HG03175 (cell line): ENCODE measurements at regions not wholly inside any gene's neighbourhood (a gene's known extent, or its start where the extent isn't known, plus 50 kb on each side); places are given as distances from the start of the nearest gene placed in this dataset.

Experiments
- ATAC-seq: cut with Tn5 transposase; IDR thresholded peaks from one replicate; pipeline ENCODE4 v1.9.1; 2021; ENCODE audit warnings: mild to moderate bottlenecking, moderate library complexity; ENCODE audit not compliant: unreplicated experiment

DNA sequence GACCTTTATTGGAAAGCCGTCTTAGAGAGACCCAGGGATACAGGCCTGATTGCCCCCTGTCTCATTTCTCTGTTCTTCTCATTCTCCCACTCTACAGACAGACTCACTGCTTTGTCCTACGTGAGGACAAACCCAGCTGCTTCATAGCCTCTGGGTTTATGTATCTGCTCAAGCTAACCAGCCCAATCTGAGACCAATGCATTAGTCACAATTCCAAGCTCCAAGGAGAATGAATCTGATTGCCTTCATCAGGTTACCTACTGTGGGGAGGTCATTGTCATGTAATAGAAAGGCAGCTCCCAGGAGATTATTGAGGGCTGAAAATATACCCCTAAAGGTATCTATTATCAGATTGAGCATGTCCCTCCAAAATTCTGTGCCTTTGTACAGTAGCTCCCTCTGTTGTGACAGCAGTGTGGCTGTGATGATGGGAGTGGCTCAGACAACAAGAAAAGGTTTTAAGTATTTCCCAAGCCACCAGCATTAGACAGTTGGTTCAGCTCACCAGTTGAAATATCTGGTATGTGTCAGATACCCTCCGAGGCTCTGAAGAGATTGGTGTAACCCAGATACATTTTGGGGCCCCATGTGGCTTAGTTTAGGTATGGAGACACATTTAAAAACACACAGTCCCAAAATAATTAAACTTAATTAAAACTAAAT, 123.1 kb upstream of the EEPD1 start:
- no peak for ATAC-seq

DNA sequence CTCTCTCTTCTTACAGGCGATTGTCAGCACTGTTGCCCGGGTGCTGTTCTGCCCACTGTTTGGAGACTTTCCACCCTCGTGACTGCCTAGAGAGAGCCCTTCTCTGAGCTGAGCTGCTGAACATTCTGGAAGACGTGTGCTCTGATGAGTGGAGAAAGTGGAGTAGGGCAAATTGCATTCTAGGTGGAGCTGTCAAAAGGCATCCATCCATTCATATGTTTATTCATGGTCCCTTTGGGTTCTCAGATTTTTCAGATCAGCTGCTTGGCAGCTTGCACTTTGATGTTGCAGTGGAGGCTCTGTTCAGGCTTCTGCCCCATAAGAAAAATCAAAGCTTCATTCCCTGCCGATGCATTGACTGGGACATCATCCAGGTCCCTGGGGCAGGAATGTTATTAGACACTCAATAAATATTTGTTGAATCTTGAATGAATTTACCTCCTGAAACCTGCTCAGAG, 120.7 kb upstream of the EEPD1 start:
- no peak for ATAC-seq

- no peak for ATAC-seq
Measured at GRCh38 chr7:36034020-36034419, 119.0 kb upstream of the EEPD1 start.

DNA sequence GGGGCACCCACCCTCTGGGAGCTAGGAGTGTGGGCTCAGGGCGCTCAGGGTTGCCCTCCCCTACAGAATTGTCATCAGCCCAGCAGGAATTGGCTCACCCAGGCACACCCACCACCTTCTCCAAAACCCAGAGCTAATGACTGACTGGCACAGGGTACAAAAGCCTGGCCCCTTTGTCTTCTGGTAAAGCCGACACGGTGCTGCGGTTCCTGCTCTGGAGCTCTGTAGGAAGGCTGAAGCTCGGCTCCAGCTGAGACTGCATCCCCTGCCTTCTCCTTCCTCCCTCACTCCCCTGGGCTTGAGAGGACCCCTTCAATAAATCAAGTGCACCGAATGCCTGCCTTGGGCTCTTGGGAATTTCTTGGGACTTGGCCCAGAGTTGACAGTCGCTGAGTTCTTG, 117.9 kb upstream of the EEPD1 start:
- ATAC-seq: no peak

DNA sequence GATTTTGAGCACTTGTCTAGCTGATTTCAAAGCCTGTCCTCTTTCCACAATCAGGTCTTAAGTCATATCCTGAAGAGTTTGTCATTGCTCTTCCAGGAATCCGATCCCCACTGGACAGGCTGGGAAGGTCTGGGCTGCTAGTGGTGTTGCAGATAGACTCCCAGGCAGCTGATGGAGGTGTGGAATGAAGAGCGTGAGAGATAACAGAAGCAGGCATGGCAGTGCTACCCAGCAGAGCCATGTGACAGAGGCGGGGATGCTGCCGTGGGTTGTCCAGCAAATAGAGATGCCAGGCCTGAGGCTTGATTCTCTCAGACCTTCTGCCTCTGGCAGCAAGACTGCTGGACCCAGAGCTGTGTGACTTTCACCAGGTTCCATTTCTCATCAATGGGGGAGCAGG, 116.5 kb upstream of the EEPD1 start:
- no peak for ATAC-seq

DNA sequence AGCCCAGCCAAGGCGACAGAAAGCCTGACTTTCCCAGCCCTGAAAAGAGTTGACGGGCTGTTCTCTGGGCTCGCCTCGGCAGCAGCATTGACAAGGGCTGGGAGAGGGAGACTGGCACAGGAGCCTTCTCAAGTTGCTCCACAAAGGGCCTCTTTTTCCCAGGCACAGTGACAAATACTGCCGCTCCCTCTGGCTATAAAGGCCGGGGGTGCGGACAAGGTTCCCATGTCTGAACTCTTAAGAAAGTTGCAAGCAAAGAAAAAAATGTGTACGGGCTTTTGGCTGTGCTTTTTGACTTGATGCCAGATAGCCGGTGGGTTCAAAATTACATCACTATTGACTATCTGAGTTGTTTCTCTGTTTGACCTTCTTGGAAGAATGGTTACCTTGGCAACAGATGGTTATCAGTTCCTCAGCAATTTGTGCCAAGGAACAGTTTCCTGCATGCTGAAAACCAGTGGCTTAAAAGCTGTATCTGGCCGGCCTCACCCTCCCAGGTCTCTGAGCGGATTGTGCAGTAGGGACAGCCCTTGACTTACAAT, 115.9 kb upstream of the EEPD1 start:
- no peak for ATAC-seq

DNA sequence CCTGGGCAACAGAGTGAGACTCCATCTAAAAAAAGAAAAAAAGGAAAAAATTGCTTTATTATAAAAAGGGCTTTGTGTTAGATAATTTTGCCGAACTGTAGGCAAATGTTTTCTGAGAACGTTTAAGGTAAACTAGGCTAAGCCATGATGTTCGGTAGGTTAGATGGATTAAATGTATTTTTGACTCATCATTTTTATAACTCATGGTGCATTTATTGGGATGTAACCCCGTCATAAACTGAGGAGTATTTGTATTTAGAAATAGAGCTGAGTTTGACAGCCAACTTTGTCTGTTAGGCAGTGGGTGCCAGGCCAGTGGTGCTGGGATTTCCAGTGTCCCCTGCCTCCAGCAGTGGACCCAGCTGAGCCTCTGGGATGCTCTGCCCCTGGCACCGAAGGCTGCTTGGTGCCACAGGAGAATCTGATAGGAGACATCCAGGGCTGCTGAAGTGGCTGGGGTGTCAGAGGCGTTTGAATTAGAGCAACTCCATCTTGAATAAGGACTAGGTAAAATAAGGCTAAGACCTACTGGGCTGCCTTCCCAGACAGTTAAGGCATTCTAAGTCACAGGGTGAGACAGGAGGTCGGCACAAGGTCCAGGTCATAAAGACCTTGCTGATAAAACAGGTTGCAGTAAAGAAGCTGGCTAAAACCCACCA, 114.9 kb upstream of the EEPD1 start:
- no peak for ATAC-seq

DNA sequence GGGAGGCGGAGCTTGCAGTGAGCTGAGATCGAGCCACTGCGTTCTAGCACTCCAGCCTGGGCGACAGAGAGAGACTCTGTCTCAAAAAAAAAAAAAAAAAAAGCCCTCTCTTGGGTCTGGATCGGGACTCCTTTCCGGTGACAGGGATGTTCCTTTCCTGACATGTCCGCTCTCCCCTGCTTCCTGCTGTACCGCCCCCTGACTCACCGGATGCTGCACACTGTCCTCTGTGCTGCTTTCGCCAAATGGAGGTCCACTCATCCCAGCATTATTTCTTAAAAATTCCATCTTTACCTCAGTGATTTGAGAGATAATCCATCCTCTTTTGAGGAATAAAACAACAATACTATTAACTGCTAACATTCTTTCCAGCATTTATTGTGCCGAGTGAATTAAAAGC, 113.8 kb upstream of the EEPD1 start:
- ATAC-seq: no peak

DNA sequence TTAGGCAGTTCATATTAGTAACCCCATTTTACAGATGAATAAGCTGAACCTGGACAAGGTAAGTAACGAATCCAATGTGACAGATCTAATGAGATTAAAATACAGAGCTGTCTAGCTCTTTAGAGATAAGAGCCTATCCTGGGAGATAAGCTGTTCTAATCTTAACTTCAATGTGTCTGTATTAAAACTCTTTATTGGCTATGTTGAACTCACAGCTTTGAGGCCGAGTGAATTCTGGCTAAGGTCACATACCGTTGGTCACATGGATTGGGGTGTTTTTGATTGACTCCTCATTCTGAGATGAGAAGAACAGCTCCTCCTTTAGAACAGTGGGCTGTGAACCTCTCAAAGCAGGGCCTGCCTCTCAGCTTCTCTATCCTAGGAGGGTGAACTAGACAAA, 113.4 kb upstream of the EEPD1 start:
- ATAC-seq: no peak

GRCh38 chr7:36040679-36041078, 112.4 kb upstream of the EEPD1 start:
- no peak for ATAC-seq

DNA sequence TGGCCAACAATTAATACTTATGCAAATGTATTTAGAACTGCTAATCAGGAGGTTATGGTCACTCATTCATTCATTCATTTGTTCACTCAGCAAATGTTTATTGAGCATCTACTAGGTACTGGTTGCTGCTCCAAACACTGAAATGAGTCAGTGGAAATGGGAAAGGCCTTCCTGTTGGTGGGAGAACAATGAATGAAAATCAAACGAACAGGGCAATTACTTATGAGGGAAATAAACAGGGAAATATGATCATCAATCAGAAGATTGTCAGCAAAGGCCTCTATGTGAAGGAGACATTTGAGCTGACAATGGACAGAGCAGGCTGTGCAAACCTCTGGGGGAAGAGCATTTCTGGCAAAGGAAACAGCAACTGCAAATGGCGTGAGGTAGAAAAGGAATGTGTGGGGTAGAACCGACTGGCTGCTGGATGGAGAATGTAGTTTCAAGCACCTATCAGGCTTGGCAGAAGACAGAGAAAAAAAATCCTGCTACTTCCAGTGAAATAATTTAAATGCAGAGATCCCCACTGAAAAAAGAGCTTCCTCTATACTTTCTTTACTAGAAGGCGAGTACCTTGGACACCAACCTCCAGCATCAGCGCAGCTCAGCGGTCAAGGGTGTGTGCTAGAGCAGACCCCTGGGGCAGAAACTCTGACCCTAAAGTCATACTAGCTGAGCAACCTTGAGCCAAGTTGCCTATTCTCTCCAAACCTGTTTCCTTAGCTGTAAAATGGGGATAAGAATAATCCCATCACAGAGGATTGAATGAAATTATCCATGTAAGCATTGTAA, 108.8 kb upstream of the EEPD1 start:
- no peak for ATAC-seq

DNA sequence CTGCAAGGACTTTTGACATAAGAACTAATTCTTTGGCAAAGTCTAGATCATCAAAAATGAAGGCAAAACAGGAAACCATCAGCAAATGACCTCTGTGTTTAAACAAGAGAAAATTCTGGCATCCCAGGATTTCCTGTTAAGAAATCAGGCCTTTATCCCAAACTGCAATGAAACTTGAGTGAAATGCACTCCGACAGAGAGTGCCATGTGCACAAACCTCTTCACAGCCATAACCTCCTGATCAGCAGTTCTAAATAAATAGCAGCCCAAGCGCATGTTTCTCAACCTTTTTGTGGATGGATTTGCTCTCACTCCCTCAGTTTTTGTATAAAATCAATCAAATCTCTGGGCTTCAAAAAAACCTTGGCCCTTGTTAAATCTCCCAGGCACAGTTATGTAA, 107.7 kb upstream of the EEPD1 start:
- no peak for ATAC-seq

DNA sequence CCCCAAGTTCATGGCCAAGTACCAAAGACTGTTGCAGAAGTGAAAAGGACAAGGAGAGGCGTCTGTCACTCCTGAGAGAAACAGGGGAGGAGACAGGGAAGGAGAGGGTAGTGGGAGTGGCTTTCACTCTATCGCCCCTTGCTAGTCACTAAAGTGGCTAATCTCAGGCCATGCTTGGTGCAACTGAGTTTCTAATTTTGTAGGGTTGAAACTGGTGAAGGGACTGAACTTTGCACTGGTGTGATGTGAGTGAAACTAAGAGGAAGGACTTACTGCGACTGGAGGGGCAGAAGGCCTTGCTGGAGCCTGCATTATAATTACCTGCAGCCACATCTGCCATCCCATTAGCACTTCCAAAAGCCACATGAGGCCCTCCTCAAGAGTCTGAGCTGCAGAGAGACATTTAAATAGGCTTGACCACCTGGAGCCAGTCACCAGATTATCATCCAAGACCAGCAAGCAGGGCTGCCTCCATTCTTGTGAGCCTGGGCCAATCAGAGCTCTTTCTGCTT, 107.2 kb upstream of the EEPD1 start:
- ATAC-seq: no peak

- ATAC-seq: no peak
Measured at GRCh38 chr7:36047091-36047658, 105.9 kb upstream of the EEPD1 start.

GRCh38 chr7:36048141-36048901, 104.7 kb upstream of the EEPD1 start:
- ATAC-seq: no peak

DNA sequence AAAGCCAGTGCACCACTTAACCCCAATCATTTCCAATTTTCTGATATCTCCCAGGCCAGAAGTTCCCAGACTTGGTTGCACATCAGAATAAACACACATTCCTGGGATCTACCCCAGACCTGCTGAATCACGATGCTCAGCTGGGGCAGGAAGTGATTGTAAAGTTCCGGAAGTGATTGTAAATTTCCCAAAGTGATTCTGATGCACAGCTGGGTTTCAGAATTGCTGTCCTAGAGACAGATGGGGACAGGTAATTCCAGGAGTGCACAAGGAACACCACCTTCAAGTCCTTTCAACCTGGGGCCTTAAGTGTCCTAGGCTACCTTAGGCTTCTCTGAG, 104.2 kb upstream of the EEPD1 start:
- no peak for ATAC-seq

- ATAC-seq: no peak
Measured at GRCh38 chr7:36051501-36051900, 101.6 kb upstream of the EEPD1 start.

DNA sequence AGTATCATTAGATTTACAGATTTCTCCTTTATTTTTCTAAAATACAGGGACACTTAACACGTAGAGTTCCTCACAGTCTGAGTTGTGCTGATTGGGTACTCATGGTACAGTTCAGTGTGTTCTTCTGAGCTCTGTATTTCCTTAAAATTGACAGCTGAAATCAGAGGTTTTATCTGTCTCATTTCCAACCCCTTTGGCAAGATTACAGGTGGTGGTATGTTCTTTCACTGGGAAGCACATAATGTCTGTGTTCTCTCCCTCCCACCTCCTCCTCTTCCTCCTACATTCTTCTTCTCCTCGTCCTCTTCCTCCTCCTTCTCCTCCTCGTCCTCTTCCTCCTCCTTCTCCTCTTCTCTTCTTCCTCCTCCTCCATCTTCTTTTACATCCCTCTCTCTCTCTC, 99.5 kb upstream of the EEPD1 start:
- no peak for ATAC-seq

- ATAC-seq: no peak
Measured at GRCh38 chr7:36054637-36055036, 98.4 kb upstream of the EEPD1 start.

GRCh38 chr7:36055207-36055606, 97.8 kb upstream of the EEPD1 start:
- no peak for ATAC-seq

DNA sequence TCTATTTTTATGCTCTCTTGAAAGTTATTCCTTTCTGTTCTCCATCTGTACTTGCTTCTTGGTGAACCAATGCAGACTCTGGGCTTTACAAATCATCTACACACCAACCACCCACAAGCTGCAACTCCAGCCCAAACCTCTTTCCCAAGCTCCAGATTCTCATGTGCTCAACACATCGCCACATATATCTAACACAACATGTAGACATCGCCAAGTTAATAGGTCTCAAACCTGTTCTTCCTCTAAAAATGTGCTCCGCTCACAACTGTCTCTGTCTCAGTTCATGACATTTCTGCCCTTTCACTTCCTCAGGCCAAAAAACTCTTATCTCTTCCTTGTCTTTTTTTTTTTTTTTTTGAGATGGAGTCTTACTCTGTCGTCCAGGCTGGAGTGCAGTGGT, 95.7 kb upstream of the EEPD1 start:
- ATAC-seq: peak; percentile 62
